ENCODE measurements at regions not wholly inside any gene's neighbourhood (a gene's known extent, or its start where the extent isn't known, plus 50 kb on each side); places are given as distances from the start of the nearest gene placed in this dataset.

DNA sequence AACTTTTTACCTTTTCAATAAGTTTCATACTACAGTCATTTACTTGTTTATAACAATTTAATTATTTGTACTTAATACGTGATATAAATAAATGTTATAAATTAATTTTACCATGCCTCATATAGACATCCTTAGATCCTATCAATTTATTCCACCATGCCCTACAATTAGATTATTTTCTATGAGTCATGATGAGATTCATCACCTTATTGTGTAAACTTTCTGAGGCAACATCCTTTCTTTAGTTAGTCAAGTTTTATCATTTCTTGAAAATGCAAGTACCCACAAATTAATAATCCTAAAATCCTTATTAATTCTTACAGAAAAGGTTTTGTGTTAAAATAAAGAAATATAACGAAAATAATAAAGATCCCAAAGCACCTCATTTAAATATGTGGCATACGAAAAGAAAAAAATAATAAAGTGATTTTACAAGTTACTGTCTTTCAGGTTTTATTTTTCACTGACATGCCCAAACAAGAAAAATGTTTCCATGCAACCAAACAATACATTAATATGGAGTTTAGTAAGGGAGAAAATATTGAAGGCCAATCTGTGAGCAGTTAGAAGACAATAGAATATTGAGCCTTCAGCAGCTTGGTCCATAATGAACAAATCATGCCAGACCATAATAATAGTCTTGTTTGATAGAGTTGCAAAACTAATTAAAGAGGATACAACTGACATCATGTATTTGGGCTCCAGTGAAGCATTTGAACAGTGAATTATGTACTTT, 188.7 kb upstream of the MRPS30 start:
- POLR2A ChIA-PET: no interaction called here
- H2AFZ ChIP-seq (ENCODE audit: low read length): no peak overlapping the region
- BruUV-seq (replicated peaks): no TSS peak
- no peaks in the 10 kb centered on the region for H3K4me1 ChIP-seq (ENCODE audit: insufficient read depth, low read length)
- ATAC-seq (no peak), DNase-seq (ENCODE audit: low spot score) (no peak), FAIRE-seq (no peak)
- H3K79me2 ChIP-seq (ENCODE audit: insufficient read depth, low read length): no peaks in the 10 kb centered on the region
- H3K4me2 ChIP-seq (ENCODE audit: low read depth, low read length): no peak overlapping the region
- intact Hi-C loops (cut with micrococcal nuclease; ENCODE audit: unreplicated experiment): no loop called here
- in situ Hi-C loops (cut with HindIII; ENCODE audit: extremely low pct_ligation_motif_present, low pct_unique_long_range_greater_than_20kb): no loop called here
- TF ChIP-seq ZNF24 (IDR thresholded peaks at IDR 0.05) (no peak), HNRNPH1 (optimal IDR thresholded peaks at IDR 0.05; ENCODE audit: low read depth, low read length) (no peak), PHF5A (CRISPR knock-in tag; IDR thresholded peaks at IDR 0.05; ENCODE audit: low read depth, unreplicated experiment) (no peak), REL (CRISPR knock-in tag; conservative IDR thresholded peaks at IDR 0.05) (no peak), ZC3H4 (CRISPR knock-in tag; IDR thresholded peaks at IDR 0.05; ENCODE audit: borderline replicate concordance) (no peak), HNF4G (IDR thresholded peaks at IDR 0.05; ENCODE audit: borderline replicate concordance, low read depth, low read length) (no peak), HNF4G (CRISPR knock-in tag; IDR thresholded peaks at IDR 0.05; ENCODE audit: borderline replicate concordance, low read depth) (no peak), ZNF337 (CRISPR knock-in tag; IDR thresholded peaks at IDR 0.05; ENCODE audit: borderline replicate concordance, low read depth) (no peak), NCOR1 (IDR thresholded peaks at IDR 0.05; ENCODE audit: borderline replicate concordance, low read length) (no peak), MLLT10 (CRISPR knock-in tag; IDR thresholded peaks at IDR 0.05) (no peak), ZNF138 (CRISPR knock-in tag; IDR thresholded peaks at IDR 0.05; ENCODE audit: low read depth) (no peak), ZNF510 (CRISPR knock-in tag; IDR thresholded peaks at IDR 0.05; ENCODE audit: low read depth) (no peak)
- TF ChIP-seq, protein P1, sequence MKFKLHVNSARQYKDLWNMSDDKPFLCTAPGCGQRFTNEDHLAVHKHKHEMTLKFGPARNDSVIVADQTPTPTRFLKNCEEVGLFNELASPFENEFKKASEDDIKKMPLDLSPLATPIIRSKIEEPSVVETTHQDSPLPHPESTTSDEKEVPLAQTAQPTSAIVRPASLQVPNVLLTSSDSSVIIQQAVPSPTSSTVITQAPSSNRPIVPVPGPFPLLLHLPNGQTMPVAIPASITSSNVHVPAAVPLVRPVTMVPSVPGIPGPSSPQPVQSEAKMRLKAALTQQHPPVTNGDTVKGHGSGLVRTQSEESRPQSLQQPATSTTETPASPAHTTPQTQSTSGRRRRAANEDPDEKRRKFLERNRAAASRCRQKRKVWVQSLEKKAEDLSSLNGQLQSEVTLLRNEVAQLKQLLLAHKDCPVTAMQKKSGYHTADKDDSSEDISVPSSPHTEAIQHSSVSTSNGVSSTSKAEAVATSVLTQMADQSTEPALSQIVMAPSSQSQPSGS (CRISPR knock-in tag; IDR thresholded peaks at IDR 0.05): no peak
- TF ChIP-seq, protein P2, sequence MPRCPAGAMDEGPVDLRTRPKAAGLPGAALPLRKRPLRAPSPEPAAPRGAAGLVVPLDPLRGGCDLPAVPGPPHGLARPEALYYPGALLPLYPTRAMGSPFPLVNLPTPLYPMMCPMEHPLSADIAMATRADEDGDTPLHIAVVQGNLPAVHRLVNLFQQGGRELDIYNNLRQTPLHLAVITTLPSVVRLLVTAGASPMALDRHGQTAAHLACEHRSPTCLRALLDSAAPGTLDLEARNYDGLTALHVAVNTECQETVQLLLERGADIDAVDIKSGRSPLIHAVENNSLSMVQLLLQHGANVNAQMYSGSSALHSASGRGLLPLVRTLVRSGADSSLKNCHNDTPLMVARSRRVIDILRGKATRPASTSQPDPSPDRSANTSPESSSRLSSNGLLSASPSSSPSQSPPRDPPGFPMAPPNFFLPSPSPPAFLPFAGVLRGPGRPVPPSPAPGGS (CRISPR knock-in tag; IDR thresholded peaks at IDR 0.05): no peak
- no peak overlapping the region for H3K9ac ChIP-seq (ENCODE audit: insufficient read depth, low read depth, low read length)
- H3K4me3 ChIP-seq (replicated peaks in 1 of 3; ENCODE audit: insufficient read depth in 1 of 3, low read depth in 2 of 3, low read length in 3 of 3): no peak overlapping the region
- no peaks in the 10 kb centered on the region for H3K27me3 ChIP-seq (ENCODE audit: control insufficient read depth in 1 of 2, insufficient read depth in 2 of 2, low read length in 2 of 2)
- no peaks in the 10 kb centered on the region for H4K20me1 ChIP-seq (ENCODE audit: insufficient read depth, low read length)
- CTCF ChIA-PET (ENCODE audit: low intra/inter-chr PET ratio, low total read pairs): no interaction called here
- H3K27ac ChIP-seq (ENCODE audit: extremely low read length, insufficient read depth, low read length): no peak overlapping the region
- WGBS (ENCODE audit: low lambda C conversion rate): 45% methylated on average over 3 of the region's 3 CpGs
- H3K9me3 ChIP-seq (ENCODE audit: low read length): peaks cover 9% of the 10 kb centered on the region
- H3K36me3 ChIP-seq (replicated peaks in 1 of 2; ENCODE audit: control insufficient read depth in 1 of 2, insufficient read depth in 2 of 2, low read length in 2 of 2): no peaks in the 10 kb centered on the region

All from HepG2 (cell line).